NT2/D1 (cell line): ENCODE measurements at regions not wholly inside any gene's neighbourhood (a gene's known extent, or its start where the extent isn't known, plus 50 kb on each side); places are given as distances from the start of the nearest gene placed in this dataset.

ENCODE experiments used
- DNase-seq: peaks from one replicate; pipeline ENCODE4 v3.0.0-alpha.2; 2011; ENCODE audit warnings: low read depth, low spot score
- H3K27me3 ChIP-seq: 2 replicates; pipeline ENCODE4 v1.6.0; 2011; ENCODE audit warnings: mild to moderate bottlenecking; ENCODE audit not compliant: insufficient read length, insufficient read depth
- H3K36me3 ChIP-seq: 2 replicates; pipeline ENCODE4 v1.6.1; 2011; ENCODE audit warnings: mild to moderate bottlenecking, low read length, mixed read lengths; ENCODE audit not compliant: insufficient read depth, insufficient read length
- H3K4me1 ChIP-seq: 2 replicates; pipeline ENCODE4 v1.5.1; 2011; ENCODE audit not compliant: insufficient read depth, insufficient read length
- H3K4me3 ChIP-seq: 2 replicates; pipeline ENCODE4 v1.5.1; 2011; ENCODE audit warnings: low read depth; ENCODE audit not compliant: insufficient read length
- H3K9ac ChIP-seq: 2 replicates; pipeline ENCODE4 v1.6.0; 2011; ENCODE audit warnings: low read depth; ENCODE audit not compliant: insufficient read length
- H3K9me3 ChIP-seq: 2 replicates; pipeline ENCODE4 v1.5.1; 2011; ENCODE audit warnings: mild to moderate bottlenecking, low read length; ENCODE audit not compliant: insufficient read depth
- SUZ12 ChIP-seq: IDR thresholded peaks from 2 replicates; pipeline ENCODE4 v1.6.1; 2011; ENCODE audit not compliant: insufficient read length, insufficient read depth; ENCODE audit errors: extremely low read depth
- YY1 ChIP-seq: IDR thresholded peaks from 2 replicates; pipeline ENCODE4 v1.6.1; 2011; ENCODE audit not compliant: insufficient read length, insufficient read depth
- ZNF274 ChIP-seq: IDR thresholded peaks from 2 replicates; pipeline ENCODE4 v1.6.1; 2011; ENCODE audit warnings: mild to moderate bottlenecking, low read depth, low read length

DNA sequence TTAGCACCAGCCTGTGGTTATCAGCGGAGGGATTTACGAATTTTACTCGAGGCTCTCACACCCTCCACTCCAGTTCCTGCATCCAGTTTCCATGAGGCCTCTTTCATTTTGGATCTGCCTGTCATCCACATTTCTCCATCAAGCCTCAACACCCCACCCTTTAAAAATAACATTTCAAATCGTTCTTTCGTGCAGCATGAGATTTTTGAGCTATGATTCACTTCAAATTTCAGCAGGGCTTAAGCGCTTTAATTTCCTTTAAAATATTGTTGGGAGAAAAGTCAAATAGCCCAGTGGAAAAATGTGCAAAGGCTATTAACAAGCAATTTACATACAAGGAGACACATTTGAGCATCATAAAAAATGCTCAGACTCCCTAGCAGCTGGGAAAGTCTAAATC is 103.2 kb downstream of the MSX2 start:
- no peak overlapping the region for H3K9ac ChIP-seq
- DNase-seq: no peak
- no peaks in the 10 kb centered on the region for H3K9me3 ChIP-seq
- H3K36me3 ChIP-seq: no peaks in the 10 kb centered on the region
- H3K4me1 ChIP-seq: no peaks in the 10 kb centered on the region
- H3K4me3 ChIP-seq: no peak overlapping the region
- TF ChIP-seq ZNF274: no peak
- TF ChIP-seq SUZ12: no peak
- TF ChIP-seq YY1: no peak
- no peaks in the 10 kb centered on the region for H3K27me3 ChIP-seq

DNA sequence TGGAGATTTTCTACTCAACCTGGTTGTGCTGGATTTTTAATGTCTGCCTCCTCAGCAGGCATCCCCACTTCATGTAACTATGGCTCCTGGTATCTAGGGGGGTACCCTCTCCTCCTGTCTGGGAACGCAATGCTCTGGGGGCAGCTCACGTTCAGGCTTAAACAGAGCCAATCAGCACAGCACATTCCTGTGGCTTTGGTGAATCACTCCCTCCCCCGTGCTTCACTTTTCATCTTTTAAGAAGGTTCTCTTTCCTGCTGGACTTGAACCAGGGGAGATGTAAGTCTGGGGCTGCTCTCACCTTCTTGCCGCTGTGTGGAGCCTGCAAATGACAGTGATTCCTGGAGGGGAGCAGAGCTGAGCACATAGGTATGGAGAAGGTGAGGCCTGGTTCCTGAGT is 101.2 kb downstream of the MSX2 start:
- H3K9me3 ChIP-seq: no peaks in the 10 kb centered on the region
- H3K27me3 ChIP-seq: no peaks in the 10 kb centered on the region
- DNase-seq: no peak
- no peaks in the 10 kb centered on the region for H3K36me3 ChIP-seq
- H3K4me3 ChIP-seq: no peak overlapping the region
- H3K9ac ChIP-seq: no peak overlapping the region
- H3K4me1 ChIP-seq: no peaks in the 10 kb centered on the region
- TF ChIP-seq ZNF274 (no peak), YY1 (no peak), SUZ12 (no peak)

DNA sequence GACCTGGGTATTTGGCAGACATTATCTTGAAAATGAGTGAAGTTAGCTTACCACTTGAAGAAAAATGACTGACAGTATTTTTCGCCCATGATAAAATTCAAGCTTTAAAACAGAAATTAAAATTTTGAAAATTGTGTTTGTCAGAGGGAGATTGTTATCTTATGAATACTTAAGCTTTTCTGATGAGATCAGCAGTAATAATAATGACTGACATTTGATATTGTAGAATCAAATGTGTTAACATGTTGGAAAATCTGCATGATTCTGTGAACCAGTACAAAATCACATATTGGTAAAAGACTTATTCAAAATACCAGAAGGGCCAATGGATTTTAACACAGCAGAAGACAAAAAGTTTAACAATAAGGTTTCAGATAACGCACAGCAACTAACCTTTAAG is 94.0 kb downstream of the MSX2 start:
- TF ChIP-seq ZNF274: no peak
- no peak for TF ChIP-seq SUZ12
- TF ChIP-seq YY1: no peak
- no peak overlapping the region for H3K9ac ChIP-seq

DNA sequence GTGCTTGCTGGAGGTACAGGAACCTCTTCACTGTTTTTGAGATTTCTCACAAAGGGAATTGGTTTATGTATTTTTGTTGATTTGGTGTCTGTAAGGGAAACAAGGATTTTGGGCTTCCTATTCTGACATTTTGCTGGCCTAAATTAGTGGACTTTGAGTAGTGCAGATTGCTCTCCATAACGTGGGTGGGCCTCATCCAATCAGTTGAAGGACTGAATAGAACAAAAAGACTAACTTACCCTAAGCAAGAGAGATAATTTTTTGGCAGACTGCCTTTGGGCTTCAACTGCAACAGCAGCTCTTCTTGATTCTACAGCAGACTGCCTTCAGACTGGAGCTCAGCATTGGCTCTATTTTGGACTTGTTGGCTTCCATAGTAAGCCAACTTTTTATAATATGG is 93.2 kb downstream of the MSX2 start:
- no peak for DNase-seq
- Histone ChIP-seq H3K9me3 (no peaks in the 10 kb centered on the region), H3K27me3 (no peaks in the 10 kb centered on the region), H3K4me3 (no peak overlapping the region), H3K36me3 (no peaks in the 10 kb centered on the region), H3K9ac (no peak overlapping the region), H3K4me1 (no peaks in the 10 kb centered on the region)
- TF ChIP-seq SUZ12 (no peak), ZNF274 (no peak), YY1 (no peak)

More for the DNA sequence above, 94.0 kb downstream of the MSX2 start:
- Histone ChIP-seq H3K4me3 (no peak overlapping the region), H3K9me3 (no peaks in the 10 kb centered on the region), H3K4me1 (no peaks in the 10 kb centered on the region), H3K27me3 (no peaks in the 10 kb centered on the region), H3K36me3 (no peaks in the 10 kb centered on the region)
- DNase-seq: no peak

DNA sequence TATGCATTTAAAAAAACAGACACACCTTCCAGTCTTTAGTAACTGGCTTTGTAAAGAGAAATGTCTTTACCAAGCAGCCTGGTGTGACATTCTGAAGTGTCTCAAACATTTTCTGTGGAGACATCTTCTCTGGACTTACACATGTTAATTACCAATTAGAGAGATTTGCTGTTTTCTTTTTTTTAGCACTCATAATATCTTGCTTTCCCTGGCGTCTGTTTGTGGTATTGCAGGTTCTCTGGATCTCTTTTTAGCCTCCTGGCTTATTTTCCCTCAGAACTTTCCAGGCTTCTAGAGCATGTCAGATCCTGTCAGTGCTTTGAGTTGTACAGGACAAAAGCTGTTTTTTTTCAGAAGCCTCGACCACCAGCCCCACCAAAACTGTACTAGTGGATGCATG is 92.5 kb downstream of the MSX2 start:
- DNase-seq: no peak
- no peak for TF ChIP-seq SUZ12
- TF ChIP-seq YY1: no peak
- no peak for TF ChIP-seq ZNF274
- Histone ChIP-seq H3K36me3 (no peaks in the 10 kb centered on the region), H3K27me3 (no peaks in the 10 kb centered on the region), H3K9me3 (no peaks in the 10 kb centered on the region), H3K4me1 (no peaks in the 10 kb centered on the region), H3K4me3 (no peak overlapping the region), H3K9ac (no peak overlapping the region)

DNA sequence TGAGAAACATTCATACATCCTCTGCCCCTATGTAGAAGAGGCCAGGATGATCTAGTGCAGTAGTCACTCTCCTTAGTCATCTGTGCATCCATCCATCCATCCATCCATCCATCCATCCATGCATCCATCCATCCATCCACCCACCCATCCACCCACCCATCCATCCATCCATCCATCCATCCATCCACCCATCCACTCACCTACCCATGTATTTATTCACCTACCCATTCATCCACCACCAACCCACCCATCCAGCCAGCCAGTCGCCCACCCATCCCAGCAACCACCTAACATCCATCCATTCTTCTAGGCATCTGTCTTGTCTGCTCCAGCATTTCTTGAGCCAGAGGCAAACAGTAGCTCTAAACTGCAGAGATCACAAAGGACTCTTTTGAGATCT is 87.1 kb downstream of the MSX2 start:
- H3K27me3 ChIP-seq: no peaks in the 10 kb centered on the region
- no peaks in the 10 kb centered on the region for H3K4me1 ChIP-seq
- TF ChIP-seq ZNF274: no peak
- no peak for TF ChIP-seq YY1
- no peak for TF ChIP-seq SUZ12
- no peaks in the 10 kb centered on the region for H3K36me3 ChIP-seq
- no peak for DNase-seq
- no peak overlapping the region for H3K9ac ChIP-seq
- H3K4me3 ChIP-seq: no peak overlapping the region
- no peaks in the 10 kb centered on the region for H3K9me3 ChIP-seq

DNA sequence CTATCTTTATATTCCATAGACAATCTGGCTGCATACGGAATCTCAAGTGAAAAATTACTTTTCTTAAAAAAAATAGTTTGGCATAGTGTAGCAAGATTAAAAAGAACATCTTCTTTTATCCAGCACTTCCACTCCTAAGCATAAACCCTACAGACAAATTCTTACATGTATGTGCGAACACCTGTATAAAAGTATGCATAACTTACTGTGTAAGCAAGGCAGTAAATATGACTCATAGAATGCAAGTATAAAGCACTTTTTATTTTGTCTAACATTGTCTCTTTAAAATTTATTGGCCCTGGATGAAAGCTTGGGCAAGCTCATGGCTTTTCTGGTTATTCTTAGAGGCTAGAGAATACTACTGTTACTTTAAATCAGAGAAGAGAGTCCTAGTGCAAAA is 86.4 kb downstream of the MSX2 start:
- DNase-seq: no peak
- H3K27me3 ChIP-seq: no peaks in the 10 kb centered on the region
- H3K9me3 ChIP-seq: no peaks in the 10 kb centered on the region
- H3K4me3 ChIP-seq: no peak overlapping the region
- H3K4me1 ChIP-seq: no peaks in the 10 kb centered on the region
- no peaks in the 10 kb centered on the region for H3K36me3 ChIP-seq
- H3K9ac ChIP-seq: no peak overlapping the region
- TF ChIP-seq SUZ12 (no peak), ZNF274 (no peak), YY1 (no peak)

DNA sequence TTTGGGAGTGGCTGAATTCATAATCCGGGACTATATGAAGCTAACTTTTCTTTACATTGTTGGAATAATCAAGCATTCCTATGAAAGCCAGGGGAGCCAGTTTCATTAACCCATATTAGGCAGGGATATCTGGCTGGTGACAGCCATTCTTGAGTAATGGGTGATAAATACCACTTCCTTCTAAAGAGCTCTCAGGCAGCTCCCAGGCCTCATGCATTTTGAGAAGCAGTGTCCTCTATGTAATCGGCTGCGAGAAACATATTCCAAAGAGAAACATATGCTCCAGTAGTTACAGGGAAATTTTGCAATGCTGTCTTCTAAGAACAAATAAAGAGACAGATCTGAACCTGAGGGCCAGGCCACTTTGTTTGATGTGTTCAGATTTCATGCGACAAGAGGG is 83.1 kb downstream of the MSX2 start:
- Histone ChIP-seq H3K36me3 (no peaks in the 10 kb centered on the region), H3K27me3 (no peaks in the 10 kb centered on the region), H3K4me3 (no peak overlapping the region), H3K9me3 (peaks cover 6% of the 10 kb centered on the region; the same call in 1 of the 2 replicates), H3K4me1 (no peaks in the 10 kb centered on the region), H3K9ac (no peak overlapping the region)
- no peak for TF ChIP-seq ZNF274
- TF ChIP-seq SUZ12: no peak
- TF ChIP-seq YY1: no peak
- no peak for DNase-seq
